ENCODE measurements at regions not wholly inside any gene's neighbourhood (a gene's known extent, or its start where the extent isn't known, plus 50 kb on each side); places are given as distances from the start of the nearest gene placed in this dataset.

DNA sequence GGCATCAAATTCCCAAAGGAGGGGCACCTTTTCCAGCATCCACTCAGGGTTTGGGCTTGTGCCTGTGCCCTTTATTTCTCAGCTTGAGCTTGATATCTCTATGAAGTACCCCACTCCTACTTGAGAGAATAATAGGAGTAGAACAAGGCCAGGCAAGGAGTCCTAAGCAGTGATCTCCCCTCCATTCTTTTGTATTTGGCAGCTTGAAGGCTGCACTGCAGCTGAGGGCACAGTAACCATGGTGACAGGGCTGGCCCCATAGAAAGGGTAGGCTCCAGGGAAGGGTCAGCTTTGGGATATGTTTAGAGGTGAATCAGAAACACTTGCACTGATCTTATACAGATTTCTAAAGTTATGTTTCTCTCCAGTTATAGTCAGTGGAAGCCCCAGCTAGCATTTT, 145.4 kb upstream of the SLC24A5 start:
- no peak for DNase-seq (ENCODE audit: low read depth)
- Histone ChIP-seq H3K36me3 (ENCODE audit: control insufficient read depth, insufficient read depth, low read length) (no peaks in the 10 kb centered on the region), H3K4me3 (ENCODE audit: low read depth, low read length) (no peak overlapping the region), H3K27me3 (ENCODE audit: control insufficient read depth, insufficient read depth, low read length) (no peaks in the 10 kb centered on the region)
- ChIA-PET CTCF (interaction anchor here (2.1 kb wide), 1 partner anchor 12 kb away, joined by 10 read pairs; no protein-coding TSS in a partner anchor), POLR2A (no interaction called here)
- TF ChIP-seq, protein P1, sequence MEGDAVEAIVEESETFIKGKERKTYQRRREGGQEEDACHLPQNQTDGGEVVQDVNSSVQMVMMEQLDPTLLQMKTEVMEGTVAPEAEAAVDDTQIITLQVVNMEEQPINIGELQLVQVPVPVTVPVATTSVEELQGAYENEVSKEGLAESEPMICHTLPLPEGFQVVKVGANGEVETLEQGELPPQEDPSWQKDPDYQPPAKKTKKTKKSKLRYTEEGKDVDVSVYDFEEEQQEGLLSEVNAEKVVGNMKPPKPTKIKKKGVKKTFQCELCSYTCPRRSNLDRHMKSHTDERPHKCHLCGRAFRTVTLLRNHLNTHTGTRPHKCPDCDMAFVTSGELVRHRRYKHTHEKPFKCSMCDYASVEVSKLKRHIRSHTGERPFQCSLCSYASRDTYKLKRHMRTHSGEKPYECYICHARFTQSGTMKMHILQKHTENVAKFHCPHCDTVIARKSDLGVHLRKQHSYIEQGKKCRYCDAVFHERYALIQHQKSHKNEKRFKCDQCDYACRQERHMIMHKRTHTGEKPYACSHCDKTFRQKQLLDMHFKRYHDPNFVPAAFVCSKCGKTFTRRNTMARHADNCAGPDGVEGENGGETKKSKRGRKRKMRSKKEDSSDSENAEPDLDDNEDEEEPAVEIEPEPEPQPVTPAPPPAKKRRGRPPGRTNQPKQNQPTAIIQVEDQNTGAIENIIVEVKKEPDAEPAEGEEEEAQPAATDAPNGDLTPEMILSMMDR (IDR thresholded peaks at IDR 0.05; ENCODE audit: insufficient read depth, low read depth, low read length): no peak

DNA sequence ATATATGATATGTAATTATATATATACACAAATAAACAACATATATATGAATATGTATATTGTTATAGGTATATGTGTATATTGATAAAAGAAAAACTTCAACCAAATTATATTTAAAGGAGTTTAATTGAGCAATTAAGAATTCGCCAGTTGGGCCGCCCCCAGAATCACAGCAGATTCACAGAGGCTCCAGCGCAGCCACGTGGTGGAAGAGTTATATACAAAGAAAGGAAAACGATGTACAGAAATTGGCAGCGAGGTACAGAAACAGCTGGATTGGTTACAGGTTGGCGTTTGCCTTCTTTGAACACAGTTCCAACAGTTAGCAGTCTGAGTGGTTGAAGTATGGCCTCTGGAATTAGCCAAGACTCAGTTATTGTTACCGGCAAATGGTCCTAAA, 137.3 kb upstream of the SLC24A5 start:
- ChIA-PET POLR2A (no interaction called here), CTCF (interaction anchor here (0.9 to 1.5 kb wide), 3 partner anchors 251 to 789 kb away, joined by 3 to 5 read pairs (median 4); no protein-coding TSS in a partner anchor)
- no peak for DNase-seq (ENCODE audit: low read depth)
- Histone ChIP-seq H3K4me3 (ENCODE audit: low read depth, low read length) (no peak overlapping the region), H3K36me3 (ENCODE audit: control insufficient read depth, insufficient read depth, low read length) (no peaks in the 10 kb centered on the region), H3K27me3 (ENCODE audit: control insufficient read depth, insufficient read depth, low read length) (no peaks in the 10 kb centered on the region)
- TF ChIP-seq, protein P1 (IDR thresholded peaks at IDR 0.05; ENCODE audit: insufficient read depth, low read depth, low read length): no peak

DNA sequence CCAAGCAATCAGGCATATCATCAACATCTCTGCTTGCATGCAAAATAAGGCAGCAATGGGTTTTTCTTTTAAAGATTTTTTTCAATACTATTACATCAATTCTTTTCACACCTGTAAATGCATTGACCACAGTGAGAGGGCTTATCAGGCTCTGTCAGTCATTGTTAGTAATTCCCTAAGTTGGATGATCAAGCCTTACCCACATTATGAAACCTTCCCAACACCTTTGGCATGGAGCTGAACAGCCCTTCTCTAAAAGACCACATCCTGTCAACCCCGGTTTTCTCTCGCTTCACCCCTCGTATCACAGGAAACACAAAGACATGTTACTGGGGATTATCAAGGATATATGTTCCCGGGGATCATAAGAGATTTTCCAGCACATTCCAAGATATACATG, 135.2 kb upstream of the SLC24A5 start:
- DNase-seq (ENCODE audit: low read depth): no peak
- ChIA-PET POLR2A (no interaction called here), CTCF (interaction anchor here (1.0 kb wide), 1 partner anchor 274 kb away, joined by 3 read pairs; no protein-coding TSS in a partner anchor)
- Histone ChIP-seq H3K36me3 (ENCODE audit: control insufficient read depth, insufficient read depth, low read length) (no peaks in the 10 kb centered on the region), H3K27me3 (ENCODE audit: control insufficient read depth, insufficient read depth, low read length) (no peaks in the 10 kb centered on the region), H3K4me3 (ENCODE audit: low read depth, low read length) (no peak overlapping the region)
- TF ChIP-seq, protein P1 (IDR thresholded peaks at IDR 0.05; ENCODE audit: insufficient read depth, low read depth, low read length): no peak

DNA sequence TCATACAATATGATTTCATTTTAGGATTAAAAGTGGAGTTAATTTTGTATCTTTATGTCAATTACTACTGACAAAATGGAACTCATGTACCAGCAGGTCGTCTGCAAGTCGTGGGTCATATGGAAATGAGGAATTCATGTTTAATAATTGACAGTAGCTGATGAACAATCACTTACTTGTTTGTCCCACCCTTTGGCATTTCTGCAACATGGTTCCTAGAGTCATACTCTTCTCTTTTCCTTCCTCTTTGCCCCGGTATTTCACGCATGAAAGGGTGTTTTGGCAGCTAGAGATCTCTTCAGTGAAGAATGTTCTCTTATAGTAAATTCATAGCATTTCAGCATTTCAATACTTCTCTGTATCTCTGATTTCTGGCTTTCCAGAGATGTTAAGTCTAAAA, 133.3 kb upstream of the SLC24A5 start:
- Histone ChIP-seq H3K4me3 (ENCODE audit: low read depth, low read length) (no peak overlapping the region), H3K27me3 (ENCODE audit: control insufficient read depth, insufficient read depth, low read length) (no peaks in the 10 kb centered on the region), H3K36me3 (ENCODE audit: control insufficient read depth, insufficient read depth, low read length) (no peaks in the 10 kb centered on the region)
- no peak for DNase-seq (ENCODE audit: low read depth)
- ChIA-PET POLR2A (no interaction called here), CTCF (interaction anchor here (0.7 to 4.4 kb wide), 18 partner anchors 12 to 797 kb away, joined by 3 to 75 read pairs (median 5); partner anchors contain the start of gene SEMA6D)
- TF ChIP-seq, protein P1 (IDR thresholded peaks at IDR 0.05; ENCODE audit: insufficient read depth, low read depth, low read length): no peak

DNA sequence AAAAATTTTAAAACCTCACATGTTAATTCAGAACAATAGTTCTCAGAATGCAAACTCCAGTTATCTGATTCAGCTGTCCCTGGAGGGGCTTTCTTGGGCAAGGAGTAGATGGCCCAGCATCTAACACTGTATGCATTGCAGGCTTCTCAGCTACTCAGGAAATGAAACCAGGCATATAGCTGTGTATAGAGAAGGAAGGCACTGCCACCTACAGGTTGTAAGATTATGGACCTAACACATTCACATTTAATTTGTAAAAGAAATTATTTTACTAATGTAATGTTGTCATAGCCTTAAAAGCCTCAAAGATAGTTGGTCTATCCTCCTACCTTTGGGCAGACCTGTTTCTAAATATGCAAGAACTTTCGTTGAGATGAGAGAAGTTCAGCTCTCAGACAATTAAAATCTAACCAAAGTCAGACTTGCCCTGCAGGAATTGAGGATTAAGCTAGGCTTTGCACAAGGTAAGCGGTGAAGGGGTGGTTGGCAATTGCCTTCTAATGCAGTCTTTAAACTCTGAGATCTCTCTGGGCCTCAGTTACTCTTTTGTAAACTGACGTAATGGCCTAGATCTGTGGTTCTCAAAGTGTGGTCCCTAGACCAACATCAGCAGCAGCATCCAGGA, 132.8 kb upstream of the SLC24A5 start:
- POLR2A ChIA-PET: no interaction called here
- TF ChIP-seq, protein P1 (IDR thresholded peaks at IDR 0.05; ENCODE audit: insufficient read depth, low read depth, low read length): peak; percentile 65
- H3K36me3 ChIP-seq (ENCODE audit: control insufficient read depth, insufficient read depth, low read length): no peaks in the 10 kb centered on the region
- no peak for DNase-seq (ENCODE audit: low read depth)
- H3K4me3 ChIP-seq (ENCODE audit: low read depth, low read length): no peak overlapping the region
- no peaks in the 10 kb centered on the region for H3K27me3 ChIP-seq (ENCODE audit: control insufficient read depth, insufficient read depth, low read length)
- CTCF ChIA-PET: interaction anchor here (0.7 to 4.4 kb wide), 18 partner anchors 12 to 798 kb away, joined by 3 to 75 read pairs (median 5); partner anchors contain the start of gene SEMA6D
